ENCODE measurements at regions not wholly inside any gene's neighbourhood (a gene's known extent, or its start where the extent isn't known, plus 50 kb on each side); places are given as distances from the start of the nearest gene placed in this dataset.

- DNase-seq (ENCODE audit: low read depth) = no peak
Measured at GRCh38 chr4:181502611-181503010, 740.6 kb upstream of the TENM3 start.

- DNase-seq (ENCODE audit: low read depth) = no peak
Measured at GRCh38 chr4:181503687-181504390, 739.4 kb upstream of the TENM3 start.

DNA sequence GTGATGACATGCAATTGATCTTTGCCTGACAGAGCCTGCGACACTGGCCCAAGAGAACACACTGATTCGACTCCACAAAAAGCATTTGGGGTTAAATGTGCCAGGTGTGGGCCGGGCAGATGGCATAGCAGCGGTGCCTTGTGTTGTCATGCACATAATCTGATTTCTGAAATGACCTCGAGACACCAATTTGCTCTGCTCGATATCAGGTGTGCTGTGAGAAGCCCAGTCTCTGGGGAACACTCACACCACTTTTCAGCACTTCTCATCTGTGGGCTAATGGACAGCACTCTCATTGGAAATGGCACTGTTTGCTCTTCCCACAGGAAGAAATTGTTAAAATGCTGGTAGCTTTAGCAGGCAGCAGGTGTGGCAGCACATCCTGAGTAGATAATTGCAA is 738.3 kb upstream of the TENM3 start:
- no peak for DNase-seq (ENCODE audit: low read depth)

GRCh38 chr4:181507180-181507835 is 735.9 kb upstream of the TENM3 start:
- DNase-seq (ENCODE audit: low read depth) = no peak

GRCh38 chr4:181507938-181508337 is 735.3 kb upstream of the TENM3 start:
- no peak for DNase-seq (ENCODE audit: low read depth)

GRCh38 chr4:181508601-181509000 is 734.6 kb upstream of the TENM3 start:
- no peak for DNase-seq (ENCODE audit: low read depth)

GRCh38 chr4:181509073-181509472 is 734.1 kb upstream of the TENM3 start:
- DNase-seq (ENCODE audit: low read depth) = no peak

- DNase-seq (ENCODE audit: low read depth) = no peak
Measured at GRCh38 chr4:181517491-181517890, 725.7 kb upstream of the TENM3 start.

GRCh38 chr4:181520790-181521189 is 722.4 kb upstream of the TENM3 start:
- DNase-seq (ENCODE audit: low read depth) = no peak

DNA sequence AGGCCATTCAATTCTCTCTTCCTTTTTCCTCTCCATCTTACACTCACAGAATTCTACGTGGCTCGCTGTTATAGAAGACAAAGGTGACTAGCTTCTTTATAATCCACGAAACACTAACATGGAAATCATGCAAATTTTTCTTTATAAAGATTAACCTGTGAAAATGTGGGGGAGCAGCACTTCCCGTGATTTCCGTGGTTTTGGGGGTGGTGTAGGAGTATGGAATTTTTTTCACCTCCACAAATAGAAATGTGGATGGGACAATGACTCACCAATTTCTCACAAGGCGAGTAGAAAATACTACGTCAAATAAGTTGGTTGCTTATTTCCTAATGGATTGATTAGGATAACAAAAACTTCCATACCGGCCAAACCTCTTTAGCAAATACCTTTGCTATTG is 719.2 kb upstream of the TENM3 start:
- no peak for DNase-seq (ENCODE audit: low read depth)

- DNase-seq (ENCODE audit: low read depth) = no peak
Measured at GRCh38 chr4:181524499-181524898, 718.7 kb upstream of the TENM3 start.

- DNase-seq (ENCODE audit: low read depth) = no peak
Measured at GRCh38 chr4:181525634-181526033, 717.6 kb upstream of the TENM3 start.

DNA sequence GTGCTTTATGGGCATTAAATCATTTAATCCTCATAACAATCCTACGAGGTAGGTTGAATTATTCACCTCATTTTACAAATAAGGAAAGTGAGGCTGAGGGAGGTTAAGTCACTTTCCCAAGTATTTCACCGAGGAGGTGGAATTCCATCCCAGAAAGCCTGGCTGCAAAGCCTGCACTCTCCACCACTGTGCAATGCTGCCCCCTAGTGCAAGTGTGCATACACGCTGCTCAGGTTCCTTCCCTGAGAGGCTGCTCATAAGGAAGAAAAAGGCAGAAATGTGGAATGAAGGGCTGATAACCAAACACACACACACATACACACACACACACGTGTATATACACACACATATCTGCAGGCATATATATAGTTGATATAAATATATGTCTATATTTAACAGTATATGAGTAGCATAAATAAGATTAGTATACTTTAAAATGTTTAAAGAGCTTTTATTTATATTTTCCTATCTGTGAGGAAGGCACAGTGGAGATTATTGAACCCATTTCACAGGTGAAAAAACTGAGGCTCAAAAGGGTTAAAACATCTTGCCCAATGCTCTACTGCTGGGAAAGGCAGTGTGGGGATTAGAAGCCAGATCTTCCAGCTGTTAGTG is 714.5 kb upstream of the TENM3 start:
- peak; percentile 24 for DNase-seq (ENCODE audit: low read depth)

- DNase-seq (ENCODE audit: low read depth) = no peak
Measured at GRCh38 chr4:181529537-181529936, 713.7 kb upstream of the TENM3 start.

DNA sequence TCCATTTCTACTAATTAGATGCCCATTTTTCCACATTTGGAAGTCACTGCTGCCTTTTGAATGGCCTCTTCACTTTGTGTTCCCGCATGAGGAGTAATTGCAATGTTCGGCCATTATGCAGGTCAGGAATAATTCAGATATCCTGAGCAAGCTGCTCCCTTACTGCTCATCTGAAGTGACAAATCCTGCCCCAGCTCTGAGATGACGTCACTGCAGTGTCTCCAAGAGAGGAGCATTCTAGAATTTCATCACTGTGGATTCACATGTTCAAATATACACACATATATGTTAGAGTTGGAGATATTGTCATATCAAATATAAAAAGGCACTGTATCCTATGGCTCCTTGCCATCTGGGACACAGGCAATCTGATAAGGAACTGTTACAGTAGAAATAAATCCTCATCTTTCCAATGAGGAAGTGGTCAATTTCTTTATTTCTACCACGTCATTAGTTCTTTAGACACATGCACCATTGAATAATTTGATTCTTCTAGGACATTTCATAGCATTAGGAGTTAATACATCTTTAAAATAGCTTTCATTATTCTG is 706.9 kb upstream of the TENM3 start:
- DNase-seq (ENCODE audit: low read depth) = no peak

DNA sequence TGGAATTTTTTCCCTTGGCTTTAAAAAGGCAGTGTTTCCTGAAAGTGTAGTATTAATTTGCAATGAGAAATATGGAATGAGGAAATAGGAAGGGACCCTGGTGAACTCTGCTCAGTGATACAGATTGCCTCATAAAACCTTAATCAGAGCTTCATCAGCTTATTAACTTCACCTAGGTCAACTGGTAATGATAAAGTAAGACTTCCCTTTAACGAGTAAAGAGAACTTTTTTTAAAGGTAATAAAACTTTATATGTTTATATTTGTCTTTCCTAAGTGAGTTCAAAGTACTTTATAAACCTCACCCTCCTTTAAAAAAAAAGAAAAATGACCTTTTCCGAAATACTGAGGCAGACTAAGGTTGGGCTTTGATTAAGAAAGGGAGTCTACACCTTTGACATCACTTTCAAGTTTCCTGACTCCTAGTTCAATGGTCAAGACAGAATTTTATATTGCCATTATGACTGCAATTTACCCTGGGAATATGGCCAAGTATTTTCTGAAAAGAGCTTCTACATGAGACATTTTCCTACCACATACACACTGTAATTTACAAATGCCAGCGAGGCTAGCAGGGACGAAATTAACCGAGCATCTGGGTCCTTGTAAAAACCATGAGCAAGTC is 706.3 kb upstream of the TENM3 start:
- DNase-seq (ENCODE audit: low read depth) = no peak

DNA sequence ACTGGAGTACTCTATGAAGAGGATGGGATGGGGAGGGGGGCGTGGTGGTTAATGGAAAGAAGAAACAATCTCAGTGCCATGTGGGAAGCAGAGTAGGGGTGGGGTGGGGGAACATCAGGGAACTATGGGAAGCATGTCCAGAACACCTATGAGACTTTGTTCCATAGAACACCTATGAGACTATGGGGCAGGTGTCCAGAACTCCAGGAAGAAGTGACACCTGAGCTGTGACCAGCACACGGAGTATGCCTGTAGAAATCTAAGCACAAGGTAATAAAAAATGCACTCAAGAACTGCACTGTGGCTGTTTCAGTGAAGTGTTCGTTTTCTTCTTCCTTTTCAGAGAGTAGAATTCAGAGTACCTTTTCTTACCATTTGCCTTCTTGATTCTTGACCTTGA is 704.8 kb upstream of the TENM3 start:
- DNase-seq (ENCODE audit: low read depth) = no peak

- DNase-seq (ENCODE audit: low read depth) = no peak
Measured at GRCh38 chr4:181541396-181541795, 701.8 kb upstream of the TENM3 start.

GRCh38 chr4:181548873-181549575 is 694.2 kb upstream of the TENM3 start:
- peak; percentile 51 for DNase-seq (ENCODE audit: low read depth)

GRCh38 chr4:181549576-181550188 is 693.5 kb upstream of the TENM3 start:
- DNase-seq (ENCODE audit: low read depth) = no peak

- DNase-seq (ENCODE audit: low read depth) = no peak
Measured at GRCh38 chr4:181550381-181550780, 692.8 kb upstream of the TENM3 start.

GRCh38 chr4:181559637-181560036 is 683.6 kb upstream of the TENM3 start:
- DNase-seq (ENCODE audit: low read depth) = no peak

Measured in HS-27A (cell line).